Fibroblast of the aortic adventitia (primary cell): ENCODE measurements at regions not wholly inside any gene's neighbourhood (a gene's known extent, or its start where the extent isn't known, plus 50 kb on each side); places are given as distances from the start of the nearest gene placed in this dataset.

Experiments
- DNase-seq: peaks from one replicate; pipeline ENCODE4 v3.0.0-alpha.2; 2010; ENCODE audit warnings: low read depth
- H3K4me3 ChIP-seq: 2 replicates; pipeline ENCODE4 v1.5.1; 2011; ENCODE audit warnings: low read depth, mild to moderate bottlenecking, control low read depth, low read length, moderate library complexity
- TF ChIP-seq, protein P1 (sequence below): IDR thresholded peaks from 2 replicates; pipeline ENCODE4 v1.5.1; 2011; ENCODE audit warnings: mild to moderate bottlenecking, low read length, control low read depth, inconsistent platforms; ENCODE audit not compliant: insufficient read depth

DNA sequence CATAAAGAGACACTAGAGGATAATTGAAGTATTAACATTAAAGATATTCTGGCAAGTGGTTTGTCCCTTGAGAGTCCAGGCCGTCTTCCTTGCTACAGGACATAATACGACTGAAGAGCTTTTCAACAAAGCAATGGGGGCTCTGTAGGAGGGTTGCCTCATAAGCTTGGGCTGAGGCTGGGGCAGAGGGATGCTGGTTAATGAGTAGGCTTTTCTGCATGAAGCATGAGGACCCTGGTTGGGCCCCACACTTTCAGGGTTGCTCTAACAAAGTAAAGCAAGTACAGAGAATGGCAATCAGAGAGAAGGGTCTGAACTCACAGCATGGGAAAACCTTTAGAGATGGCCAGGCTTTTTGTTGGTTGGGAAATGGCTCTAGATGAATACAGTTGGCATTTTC, 281.3 kb downstream of the IDS start:
- DNase-seq: no peak
- TF ChIP-seq, protein P1, sequence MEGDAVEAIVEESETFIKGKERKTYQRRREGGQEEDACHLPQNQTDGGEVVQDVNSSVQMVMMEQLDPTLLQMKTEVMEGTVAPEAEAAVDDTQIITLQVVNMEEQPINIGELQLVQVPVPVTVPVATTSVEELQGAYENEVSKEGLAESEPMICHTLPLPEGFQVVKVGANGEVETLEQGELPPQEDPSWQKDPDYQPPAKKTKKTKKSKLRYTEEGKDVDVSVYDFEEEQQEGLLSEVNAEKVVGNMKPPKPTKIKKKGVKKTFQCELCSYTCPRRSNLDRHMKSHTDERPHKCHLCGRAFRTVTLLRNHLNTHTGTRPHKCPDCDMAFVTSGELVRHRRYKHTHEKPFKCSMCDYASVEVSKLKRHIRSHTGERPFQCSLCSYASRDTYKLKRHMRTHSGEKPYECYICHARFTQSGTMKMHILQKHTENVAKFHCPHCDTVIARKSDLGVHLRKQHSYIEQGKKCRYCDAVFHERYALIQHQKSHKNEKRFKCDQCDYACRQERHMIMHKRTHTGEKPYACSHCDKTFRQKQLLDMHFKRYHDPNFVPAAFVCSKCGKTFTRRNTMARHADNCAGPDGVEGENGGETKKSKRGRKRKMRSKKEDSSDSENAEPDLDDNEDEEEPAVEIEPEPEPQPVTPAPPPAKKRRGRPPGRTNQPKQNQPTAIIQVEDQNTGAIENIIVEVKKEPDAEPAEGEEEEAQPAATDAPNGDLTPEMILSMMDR: no peak
- H3K4me3 ChIP-seq: no peak overlapping the region

DNA sequence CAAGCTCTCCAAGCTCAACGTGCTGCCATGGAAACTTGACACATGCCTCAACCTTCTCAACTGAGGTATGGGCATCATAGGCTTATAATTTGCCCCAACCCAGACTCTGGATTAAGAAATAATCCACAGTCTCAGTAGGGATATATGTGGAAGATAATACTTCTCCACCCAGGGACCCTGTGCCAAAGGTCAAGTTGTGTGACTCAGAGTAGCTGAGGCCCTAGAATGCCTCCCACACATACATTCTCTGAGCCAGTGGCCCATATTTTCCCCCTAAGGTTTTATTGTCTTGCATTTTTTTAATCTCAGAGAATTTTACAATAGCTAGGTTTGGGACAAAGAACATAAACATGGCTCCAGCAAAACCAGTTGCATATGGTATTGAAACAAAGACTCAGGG, 283.1 kb downstream of the IDS start:
- no peak for DNase-seq
- no peak overlapping the region for H3K4me3 ChIP-seq
- TF ChIP-seq, protein P1: no peak

DNA sequence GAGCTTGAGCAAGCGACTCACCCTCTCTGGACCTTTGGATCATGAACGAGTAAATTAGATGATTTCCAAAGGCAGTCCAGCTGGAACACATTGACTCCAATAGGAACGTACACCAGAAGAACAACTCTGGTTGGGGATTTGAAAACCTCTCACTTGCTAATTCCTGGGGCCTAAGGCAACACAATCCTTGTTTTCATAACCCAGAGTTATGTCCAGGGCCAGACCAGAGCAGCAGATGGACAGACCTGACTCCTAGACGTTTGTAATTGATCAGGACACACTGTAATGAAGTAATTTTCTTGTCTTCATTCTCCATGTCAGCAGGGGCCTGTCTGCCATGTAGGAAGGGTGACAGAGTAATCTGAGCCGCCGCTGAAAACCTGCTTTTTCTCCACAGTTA, 283.9 kb downstream of the IDS start:
- TF ChIP-seq, protein P1: no peak
- no peak overlapping the region for H3K4me3 ChIP-seq
- no peak for DNase-seq

DNA sequence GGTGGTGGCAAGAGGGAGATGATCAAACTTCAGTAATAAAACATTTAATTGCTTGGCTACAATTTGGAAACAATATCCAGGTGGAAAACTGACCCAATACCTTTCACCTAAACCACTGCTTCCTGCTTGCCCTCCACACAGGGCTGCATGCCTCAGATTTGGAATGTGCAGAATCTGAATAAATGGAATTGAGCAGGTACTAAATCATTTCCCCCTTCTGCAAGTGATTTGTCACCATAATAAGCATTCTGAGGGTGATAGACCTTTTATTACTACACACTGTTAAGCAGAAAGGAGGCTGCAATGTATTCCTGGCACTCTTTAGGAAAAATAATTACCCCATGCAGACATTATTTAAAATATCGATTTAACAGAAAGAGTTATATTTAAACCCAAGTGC, 291.8 kb downstream of the IDS start:
- H3K4me3 ChIP-seq: no peak overlapping the region
- DNase-seq: no peak
- TF ChIP-seq, protein P1: no peak

DNA sequence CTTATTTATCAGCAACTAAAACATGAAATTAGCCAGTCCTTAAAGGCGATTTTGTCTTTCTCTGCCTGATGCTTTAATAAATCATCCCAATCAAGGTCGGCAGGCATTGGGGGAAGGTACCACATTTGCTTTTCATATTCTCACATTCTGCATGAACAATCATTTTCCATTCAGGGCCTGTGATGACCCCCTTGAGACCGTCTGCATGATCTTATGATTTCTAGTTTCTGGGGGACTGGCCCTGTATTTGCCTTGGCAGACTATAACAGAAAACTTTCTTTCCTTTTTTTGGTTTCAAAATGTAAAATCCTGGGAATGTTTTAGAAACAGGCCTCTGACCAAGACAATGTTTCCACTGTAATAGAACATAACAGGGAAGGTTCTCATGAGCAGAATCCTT, 296.8 kb downstream of the IDS start:
- DNase-seq: no peak
- TF ChIP-seq, protein P1: no peak
- H3K4me3 ChIP-seq: no peak overlapping the region

DNA sequence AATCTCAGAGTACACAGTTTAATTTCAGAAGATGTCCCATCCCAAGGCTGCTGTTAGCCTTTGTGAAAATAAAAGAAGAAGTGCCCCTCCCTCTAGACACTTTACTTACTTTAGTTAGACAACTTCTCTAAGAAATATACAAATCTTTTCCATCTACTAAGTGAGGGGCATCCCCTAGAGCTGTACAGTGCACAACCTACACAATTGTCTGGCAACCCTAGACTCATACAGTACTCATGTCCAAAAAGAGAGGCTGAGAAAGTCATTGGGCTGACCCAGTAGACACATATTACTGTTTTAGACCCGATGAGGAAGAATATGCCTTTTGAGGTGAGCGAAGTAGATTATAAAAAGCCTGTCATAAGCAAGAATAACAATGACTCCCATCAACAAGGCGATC, 297.6 kb downstream of the IDS start:
- DNase-seq: no peak
- no peak overlapping the region for H3K4me3 ChIP-seq
- TF ChIP-seq, protein P1: no peak

DNA sequence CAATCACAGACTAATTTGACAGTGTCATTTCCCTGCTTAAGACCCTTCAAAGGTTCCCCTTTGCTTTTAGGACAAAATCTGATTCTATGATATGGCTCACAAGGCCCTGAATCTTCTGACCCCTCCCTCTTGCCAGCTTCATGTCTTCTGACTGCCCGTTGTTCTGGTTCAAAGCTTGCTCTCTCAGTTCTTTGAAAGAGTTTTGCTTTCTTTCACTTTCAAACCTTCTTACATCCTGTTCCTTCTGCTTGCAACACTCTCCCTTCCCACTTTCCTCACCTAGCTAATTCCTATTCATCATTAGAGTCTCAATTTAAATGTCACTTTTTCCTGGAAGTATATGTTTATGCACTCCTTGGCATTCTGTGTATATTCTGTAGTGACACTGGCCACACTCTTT, 299.2 kb downstream of the IDS start:
- TF ChIP-seq, protein P1: no peak
- DNase-seq: no peak
- no peak overlapping the region for H3K4me3 ChIP-seq
